ENCODE measurements at regions not wholly inside any gene's neighbourhood (a gene's known extent, or its start where the extent isn't known, plus 50 kb on each side); places are given as distances from the start of the nearest gene placed in this dataset.

DNA sequence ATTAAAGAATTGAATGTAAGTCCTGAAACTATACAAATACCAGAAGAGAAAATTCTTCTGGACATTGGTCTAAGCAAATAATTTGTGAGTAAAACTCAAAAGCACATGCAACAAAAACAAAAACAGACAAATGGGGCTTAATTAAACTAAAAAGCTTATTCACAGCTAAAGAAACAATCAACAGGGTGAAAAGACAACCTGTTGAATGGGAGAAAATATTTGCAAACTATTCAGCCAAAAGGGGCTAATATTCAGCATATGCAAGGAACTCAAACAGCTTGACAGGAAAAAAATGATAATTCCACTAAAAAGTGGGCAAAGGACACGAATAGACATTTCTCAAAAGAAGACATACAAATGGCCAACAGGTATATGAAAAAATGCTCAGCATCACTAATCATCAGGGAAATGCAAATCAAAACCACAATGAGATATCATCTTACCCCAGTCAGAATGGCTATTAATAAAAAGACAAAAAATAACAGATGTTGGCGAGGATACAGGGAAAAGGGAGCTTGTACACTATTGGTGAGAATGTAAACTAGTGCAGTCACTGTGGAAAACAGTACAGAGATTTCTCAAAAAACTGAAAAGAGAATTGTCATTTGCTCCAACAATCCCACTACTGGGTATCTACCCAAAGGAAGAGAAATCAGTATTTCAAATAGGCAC, 177.5 kb upstream of the RTL1 start:
- no peak overlapping the region for H3K9ac ChIP-seq (ENCODE audit: insufficient read length)
- H3K27ac ChIP-seq = no peak overlapping the region
- H3K36me3 ChIP-seq (ENCODE audit: insufficient read depth, low read length) = no peaks in the 10 kb centered on the region
- no peaks in the 10 kb centered on the region for H3K9me3 ChIP-seq (ENCODE audit: low read depth, low read length)
- no peak overlapping the region for H3K4me3 ChIP-seq
- TF ChIP-seq EZH2 (IDR thresholded peaks at IDR 0.05) (no peak), POLR2AphosphoS5 (IDR thresholded peaks at IDR 0.05; ENCODE audit: borderline replicate concordance, low read depth, low read length) (no peak), FOXP2 (optimal IDR thresholded peaks at IDR 0.05; ENCODE audit: control extremely low read depth, extremely low read length, insufficient read depth) (no peak)
- DNase-seq (ENCODE audit: low read depth, low spot score) = no peak

- H3K4me3 ChIP-seq = no peak overlapping the region
- no peaks in the 10 kb centered on the region for H3K36me3 ChIP-seq (ENCODE audit: insufficient read depth, low read length)
Measured at GRCh38 chr14:101082036-101082435, 178.5 kb upstream of the RTL1 start.

DNA sequence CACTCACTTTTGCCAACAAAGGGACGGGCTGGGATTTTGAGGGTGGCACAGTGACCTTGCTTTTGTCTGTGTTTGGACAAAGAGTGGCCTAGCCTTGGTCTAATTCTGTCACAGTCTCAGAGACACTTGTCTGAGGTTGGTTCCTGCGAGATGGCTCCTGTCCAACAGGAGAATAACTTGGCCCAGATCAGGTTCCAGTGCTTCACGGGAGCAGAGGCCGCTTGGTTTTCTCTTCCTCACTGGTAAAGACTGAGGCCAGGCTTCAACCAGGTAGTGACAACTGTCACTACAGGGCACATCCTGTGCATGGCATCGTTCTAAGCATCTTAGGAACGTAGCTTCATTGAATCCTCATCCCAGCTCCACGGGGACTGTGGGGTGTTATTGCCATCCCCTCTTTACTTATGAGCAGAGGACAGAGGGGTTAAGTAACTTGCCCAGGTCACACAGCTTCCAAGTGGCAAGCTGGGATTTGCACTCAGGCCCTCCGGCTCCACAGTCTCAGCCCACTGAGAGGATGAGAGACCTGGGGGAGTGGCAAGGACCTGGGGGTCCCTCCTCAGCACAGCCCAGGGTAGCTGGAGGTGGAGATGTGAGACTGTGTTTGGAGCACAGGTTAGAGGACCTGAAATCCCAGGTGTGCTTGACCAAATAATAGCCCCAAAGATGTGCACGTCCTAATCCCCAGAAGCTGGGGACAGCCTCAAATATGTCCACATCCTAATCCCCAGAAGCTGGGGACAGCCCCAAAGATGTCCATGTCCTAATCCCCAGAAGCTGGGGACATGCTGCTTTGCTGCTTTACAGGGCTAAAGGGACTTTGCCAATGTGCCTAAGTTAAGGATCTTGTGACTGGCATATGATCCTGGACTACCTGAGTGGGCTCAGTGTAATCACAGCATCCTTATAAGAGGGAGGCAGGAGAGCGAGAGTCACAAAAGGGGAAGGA, 179.2 kb upstream of the RTL1 start:
- DNase-seq (ENCODE audit: low read depth, low spot score) = no peak
- H3K4me3 ChIP-seq = no peak overlapping the region
- TF ChIP-seq EZH2 (IDR thresholded peaks at IDR 0.05) (no peak), POLR2AphosphoS5 (IDR thresholded peaks at IDR 0.05; ENCODE audit: borderline replicate concordance, low read depth, low read length) (no peak), FOXP2 (optimal IDR thresholded peaks at IDR 0.05; ENCODE audit: control extremely low read depth, extremely low read length, insufficient read depth) (no peak)

More at GRCh38 chr14:101082036-101082435, 178.5 kb upstream of the RTL1 start:
- Histone ChIP-seq H3K9ac (ENCODE audit: insufficient read length) (no peak overlapping the region), H3K9me3 (ENCODE audit: low read depth, low read length) (no peaks in the 10 kb centered on the region), H3K27ac (no peak overlapping the region)
- no peak for TF ChIP-seq FOXP2 (optimal IDR thresholded peaks at IDR 0.05; ENCODE audit: control extremely low read depth, extremely low read length, insufficient read depth)
- no peak for TF ChIP-seq EZH2 (IDR thresholded peaks at IDR 0.05)
- TF ChIP-seq POLR2AphosphoS5 (IDR thresholded peaks at IDR 0.05; ENCODE audit: borderline replicate concordance, low read depth, low read length) = no peak
- DNase-seq (ENCODE audit: low read depth, low spot score) = no peak

GRCh38 chr14:101083564-101084435, 180.3 kb upstream of the RTL1 start:
- H3K9ac ChIP-seq (ENCODE audit: insufficient read length) = no peak overlapping the region
- TF ChIP-seq FOXP2 (optimal IDR thresholded peaks at IDR 0.05; ENCODE audit: control extremely low read depth, extremely low read length, insufficient read depth) (no peak), POLR2AphosphoS5 (IDR thresholded peaks at IDR 0.05; ENCODE audit: borderline replicate concordance, low read depth, low read length) (no peak), EZH2 (IDR thresholded peaks at IDR 0.05) (no peak)
- H3K9me3 ChIP-seq (ENCODE audit: low read depth, low read length) = no peaks in the 10 kb centered on the region
- no peak overlapping the region for H3K4me3 ChIP-seq
- no peak overlapping the region for H3K27ac ChIP-seq
- DNase-seq (ENCODE audit: low read depth, low spot score) = no peak
- H3K36me3 ChIP-seq (ENCODE audit: insufficient read depth, low read length) = no peaks in the 10 kb centered on the region

More for the DNA sequence above, 179.2 kb upstream of the RTL1 start:
- H3K9ac ChIP-seq (ENCODE audit: insufficient read length) = no peak overlapping the region
- no peaks in the 10 kb centered on the region for H3K9me3 ChIP-seq (ENCODE audit: low read depth, low read length)
- H3K27ac ChIP-seq = no peak overlapping the region
- no peaks in the 10 kb centered on the region for H3K36me3 ChIP-seq (ENCODE audit: insufficient read depth, low read length)

- H3K36me3 ChIP-seq (ENCODE audit: insufficient read depth, low read length) = no peaks in the 10 kb centered on the region
- DNase-seq (ENCODE audit: low read depth, low spot score) = no peak
- no peaks in the 10 kb centered on the region for H3K9me3 ChIP-seq (ENCODE audit: low read depth, low read length)
- no peak overlapping the region for H3K9ac ChIP-seq (ENCODE audit: insufficient read length)
- H3K4me3 ChIP-seq = no peak overlapping the region
- no peak for TF ChIP-seq EZH2 (IDR thresholded peaks at IDR 0.05)
- no peak for TF ChIP-seq FOXP2 (optimal IDR thresholded peaks at IDR 0.05; ENCODE audit: control extremely low read depth, extremely low read length, insufficient read depth)
- no peak for TF ChIP-seq POLR2AphosphoS5 (IDR thresholded peaks at IDR 0.05; ENCODE audit: borderline replicate concordance, low read depth, low read length)
- no peak overlapping the region for H3K27ac ChIP-seq
Measured at GRCh38 chr14:101084436-101084826, 180.9 kb upstream of the RTL1 start.

DNA sequence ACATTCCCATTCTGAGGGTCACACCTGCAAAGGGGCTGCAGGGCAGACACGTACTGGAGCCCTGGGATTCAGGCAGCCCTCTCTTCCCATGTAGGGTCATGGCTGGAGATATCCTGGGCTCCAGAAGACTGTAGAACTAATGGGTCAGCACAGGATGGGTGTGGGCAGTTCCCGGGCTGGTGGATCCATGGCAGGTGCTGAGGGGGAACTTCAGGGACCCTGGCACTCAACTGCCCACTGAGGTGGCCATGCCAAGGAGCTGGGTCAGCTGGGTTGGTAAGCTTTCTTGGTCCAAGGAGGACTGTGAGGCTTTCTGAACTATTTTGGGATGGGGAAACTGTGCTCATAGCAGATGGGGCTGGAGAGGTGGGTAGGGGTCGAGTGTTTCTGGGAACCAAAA, 183.4 kb upstream of the RTL1 start:
- Histone ChIP-seq H3K9ac (ENCODE audit: insufficient read length) (no peak overlapping the region), H3K36me3 (ENCODE audit: insufficient read depth, low read length) (no peaks in the 10 kb centered on the region), H3K4me3 (no peak overlapping the region), H3K27ac (no peak overlapping the region), H3K9me3 (ENCODE audit: low read depth, low read length) (no peaks in the 10 kb centered on the region)
- TF ChIP-seq POLR2AphosphoS5 (IDR thresholded peaks at IDR 0.05; ENCODE audit: borderline replicate concordance, low read depth, low read length) = no peak
- DNase-seq (ENCODE audit: low read depth, low spot score) = no peak

- no peak for DNase-seq (ENCODE audit: low read depth, low spot score)
- no peaks in the 10 kb centered on the region for H3K36me3 ChIP-seq (ENCODE audit: insufficient read depth, low read length)
Measured at GRCh38 chr14:101087614-101088394, 184.3 kb upstream of the RTL1 start.

More at GRCh38 chr14:101087614-101088394, 184.3 kb upstream of the RTL1 start:
- no peak overlapping the region for H3K4me3 ChIP-seq
- TF ChIP-seq POLR2AphosphoS5 (IDR thresholded peaks at IDR 0.05; ENCODE audit: borderline replicate concordance, low read depth, low read length) (no peak), FOXP2 (optimal IDR thresholded peaks at IDR 0.05; ENCODE audit: control extremely low read depth, extremely low read length, insufficient read depth) (no peak), EZH2 (IDR thresholded peaks at IDR 0.05) (no peak)
- H3K9me3 ChIP-seq (ENCODE audit: low read depth, low read length) = no peaks in the 10 kb centered on the region
- H3K9ac ChIP-seq (ENCODE audit: insufficient read length) = no peak overlapping the region
- no peak overlapping the region for H3K27ac ChIP-seq

All from SK-N-MC (cell line).